Liver (tissue), 2 donors: ENCODE measurements at regions not wholly inside any gene's neighbourhood (a gene's known extent, or its start where the extent isn't known, plus 50 kb on each side); places are given as distances from the start of the nearest gene placed in this dataset.
"Not testable (repeated sequence)": the region's sequence is repeated elsewhere in the genome, so short reads cannot be mapped to it uniquely, and the experiment has no call there.

Source experiments
- CTCF ChIP-seq: fragments of 150-350 bp; IDR thresholded peaks from 2 replicates; pipeline ENCODE4 v1.5.1; 2017; ENCODE audit warnings: improper control_type of control experiment, low read depth, low read length; ENCODE audit not compliant: missing input control
- MAX ChIP-seq: IDR thresholded peaks from 2 replicates; pipeline ENCODE4 v1.6.1; 2016; ENCODE audit warnings: antibody characterized with exemption
- donor health status: healthy.

- not testable (repeated sequence) for TF ChIP-seq CTCF, MAX
Observed at GRCh38 chr21:13893025-13893424, 283.4 kb downstream of the POTED start.
